ENCODE measurements at regions not wholly inside any gene's neighbourhood (a gene's known extent, or its start where the extent isn't known, plus 50 kb on each side); places are given as distances from the start of the nearest gene placed in this dataset.

- TF ChIP-seq CTCF (IDR thresholded peaks at IDR 0.05) (no peak), POLR2A (IDR thresholded peaks at IDR 0.05) (no peak), POLR2AphosphoS5 (IDR thresholded peaks at IDR 0.05) (no peak), EP300 (IDR thresholded peaks at IDR 0.05) (no peak)
Observed at GRCh38 chr12:25020621-25021243, 71.8 kb upstream of the BCAT1 start.
